ENCODE measurements at regions not wholly inside any gene's neighbourhood (a gene's known extent, or its start where the extent isn't known, plus 50 kb on each side); places are given as distances from the start of the nearest gene placed in this dataset.

DNA sequence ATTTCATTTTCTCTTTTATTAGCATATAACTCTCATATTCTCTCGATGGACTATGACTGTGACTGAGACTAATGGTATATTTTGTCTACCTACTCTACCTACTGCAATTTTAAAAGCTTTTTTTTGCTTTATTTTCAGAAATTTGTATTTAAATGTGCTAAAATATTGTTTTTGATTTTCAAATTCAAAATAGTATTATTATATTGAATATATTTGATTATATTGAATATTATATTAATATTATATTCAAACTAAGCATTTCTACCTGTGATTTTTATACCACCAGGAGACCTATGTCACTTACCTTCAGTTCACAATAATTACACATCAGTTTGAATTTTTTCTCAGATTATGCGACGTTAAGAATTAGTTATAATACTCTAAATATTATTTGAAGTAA is 700.5 kb upstream of the RGMB start:
- no peaks in the 10 kb centered on the region for H3K27me3 ChIP-seq
- TF ChIP-seq CTCF (IDR thresholded peaks at IDR 0.05) (no peak), POLR2A (IDR thresholded peaks at IDR 0.05) (no peak), POLR2AphosphoS5 (IDR thresholded peaks at IDR 0.05) (no peak)
- H3K4me1 ChIP-seq = no peaks in the 10 kb centered on the region
- H3K4me3 ChIP-seq = no peak overlapping the region
- no peaks in the 10 kb centered on the region for H3K36me3 ChIP-seq
- no peak overlapping the region for H3K27ac ChIP-seq
- no peaks in the 10 kb centered on the region for H3K9me3 ChIP-seq
- no peak for DNase-seq (ENCODE audit: low spot score in 2 of 2)
- intact Hi-C loops (cut with DNase I; ENCODE audit: low total_unique reads) = no loop called here

- DNase-seq (ENCODE audit: low spot score in 2 of 2) = no peak
- intact Hi-C loops (cut with DNase I; ENCODE audit: low total_unique reads) = no loop called here
- no peaks in the 10 kb centered on the region for H3K9me3 ChIP-seq
Observed at GRCh38 chr5:98076501-98076900, 697.0 kb upstream of the RGMB start.

DNA sequence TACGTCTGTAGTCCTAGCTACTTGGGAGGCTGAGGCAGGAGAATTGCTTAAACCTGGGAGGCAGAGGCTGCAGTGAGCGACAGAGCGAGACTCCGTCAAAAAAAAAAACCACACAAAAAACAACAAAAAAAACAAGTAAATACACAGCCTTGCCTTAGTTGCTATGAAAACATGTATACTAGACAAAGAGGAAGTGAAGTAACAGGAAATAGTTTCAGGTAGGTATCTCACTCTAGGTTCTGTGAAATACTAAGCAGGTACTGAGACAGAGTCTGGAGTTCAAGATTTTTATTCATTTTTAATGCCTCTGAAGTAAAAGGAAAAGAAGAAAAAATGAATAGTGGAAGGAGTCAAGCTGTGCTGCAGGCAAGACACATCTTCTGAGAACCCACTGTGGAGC is 687.9 kb upstream of the RGMB start:
- TF ChIP-seq POLR2A (IDR thresholded peaks at IDR 0.05) = no peak
- no peak for TF ChIP-seq CTCF (IDR thresholded peaks at IDR 0.05)
- no peak for TF ChIP-seq POLR2AphosphoS5 (IDR thresholded peaks at IDR 0.05)
- Histone ChIP-seq H3K27me3 (no peaks in the 10 kb centered on the region), H3K9me3 (no peaks in the 10 kb centered on the region), H3K36me3 (no peaks in the 10 kb centered on the region), H3K4me1 (no peaks in the 10 kb centered on the region), H3K4me3 (no peak overlapping the region), H3K27ac (no peak overlapping the region)
- intact Hi-C loops (cut with DNase I; ENCODE audit: low total_unique reads) = no loop called here
- DNase-seq (ENCODE audit: low spot score in 2 of 2) = no peak

More at GRCh38 chr5:98076501-98076900, 697.0 kb upstream of the RGMB start:
- H3K36me3 ChIP-seq = no peaks in the 10 kb centered on the region
- no peaks in the 10 kb centered on the region for H3K27me3 ChIP-seq
- H3K27ac ChIP-seq = no peak overlapping the region
- TF ChIP-seq POLR2A (IDR thresholded peaks at IDR 0.05) (no peak), POLR2AphosphoS5 (IDR thresholded peaks at IDR 0.05) (no peak), CTCF (IDR thresholded peaks at IDR 0.05) (no peak)
- no peaks in the 10 kb centered on the region for H3K4me1 ChIP-seq
- H3K4me3 ChIP-seq = no peak overlapping the region

DNA sequence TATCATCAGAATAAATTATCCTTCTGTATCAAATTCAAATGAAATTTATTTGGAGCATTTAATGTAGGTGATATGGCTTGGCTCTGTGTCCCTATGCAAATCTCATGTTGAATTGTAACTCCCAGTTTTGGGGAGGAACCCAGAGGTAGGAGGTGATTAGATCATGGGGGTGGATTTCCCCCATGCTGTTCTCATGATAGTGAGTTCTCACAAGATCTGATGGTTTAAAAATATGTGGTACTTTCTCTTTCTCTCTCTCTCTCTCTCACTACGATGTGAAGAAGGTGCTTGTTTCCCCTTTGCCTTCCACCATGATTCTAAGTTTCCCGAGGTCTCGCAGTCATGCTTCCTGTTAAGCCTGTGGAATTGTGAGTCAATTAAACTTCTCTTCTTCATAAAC is 678.4 kb upstream of the RGMB start:
- H3K36me3 ChIP-seq = no peaks in the 10 kb centered on the region
- no peaks in the 10 kb centered on the region for H3K9me3 ChIP-seq
- intact Hi-C loops (cut with DNase I; ENCODE audit: low total_unique reads) = no loop called here
- no peak overlapping the region for H3K27ac ChIP-seq
- TF ChIP-seq POLR2AphosphoS5 (IDR thresholded peaks at IDR 0.05) (no peak), CTCF (IDR thresholded peaks at IDR 0.05) (no peak), POLR2A (IDR thresholded peaks at IDR 0.05) (no peak)
- H3K27me3 ChIP-seq = no peaks in the 10 kb centered on the region
- no peaks in the 10 kb centered on the region for H3K4me1 ChIP-seq
- no peak overlapping the region for H3K4me3 ChIP-seq
- DNase-seq (ENCODE audit: low spot score in 2 of 2) = no peak

DNA sequence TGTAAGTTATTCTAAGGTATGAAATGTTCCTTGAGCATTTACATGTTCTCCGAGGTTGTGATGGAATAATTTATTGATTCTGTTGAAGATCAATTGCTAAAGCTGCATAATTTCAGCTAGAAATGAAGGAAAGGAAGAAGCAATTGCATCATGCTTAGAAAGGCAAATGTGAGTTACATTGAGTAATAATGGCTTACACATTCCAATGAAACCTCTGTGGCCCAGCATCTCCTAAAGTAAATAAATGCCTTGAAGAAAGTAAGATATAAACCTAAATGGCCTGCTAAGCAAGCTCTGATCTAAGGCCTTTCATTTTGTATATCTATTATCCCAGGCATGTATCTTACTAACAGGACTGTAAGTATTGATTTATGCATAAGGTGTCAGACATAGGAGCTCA is 677.3 kb upstream of the RGMB start:
- Histone ChIP-seq H3K27ac (no peak overlapping the region), H3K4me1 (no peaks in the 10 kb centered on the region), H3K4me3 (no peak overlapping the region), H3K9me3 (no peaks in the 10 kb centered on the region), H3K27me3 (no peaks in the 10 kb centered on the region), H3K36me3 (no peaks in the 10 kb centered on the region)
- intact Hi-C loops (cut with DNase I; ENCODE audit: low total_unique reads) = no loop called here
- DNase-seq (ENCODE audit: low spot score in 2 of 2) = no peak
- TF ChIP-seq CTCF (IDR thresholded peaks at IDR 0.05) = no peak
- no peak for TF ChIP-seq POLR2AphosphoS5 (IDR thresholded peaks at IDR 0.05)
- TF ChIP-seq POLR2A (IDR thresholded peaks at IDR 0.05) = no peak
